CD4-positive, alpha-beta memory T cell (primary cell): ENCODE measurements at regions not wholly inside any gene's neighbourhood (a gene's known extent, or its start where the extent isn't known, plus 50 kb on each side); places are given as distances from the start of the nearest gene placed in this dataset.

Experiments
- CTCF ChIA-PET: fragments of 350-600 bp; sonication (Branson Sonifier 250); formaldehyde crosslinking; loops from one replicate; lab custom pipeline; 2021; ENCODE audit warnings: inconsistent platforms; ENCODE audit not compliant: partially characterized antibody; lab: Charles Lee
- POLR2A ChIA-PET: fragments of 350-600 bp; sonication (Branson Sonifier 250); formaldehyde crosslinking; loops from one replicate; lab custom pipeline; 2021; ENCODE audit not compliant: partially characterized antibody; lab: Charles Lee
- DNase-seq, 5 donors: peaks; one replicate each; pipeline versions ENCODE4 v3.0.0 to v3.0.0-alpha.2; 2020 to 2022; ENCODE audit warnings: mixed read lengths in 1 of 5
- H3K27ac ChIP-seq: one replicate; pipeline ENCODE4 v1.7.0; 2013; ENCODE audit warnings: low read depth, low read length
- H3K27me3 ChIP-seq: 2 replicates; pipeline ENCODE4 v1.7.0; 2013; ENCODE audit warnings: mild to moderate bottlenecking, low read length, moderate library complexity; ENCODE audit not compliant: insufficient read depth
- H3K36me3 ChIP-seq: 2 replicates; pipeline ENCODE4 v1.7.0; 2013; ENCODE audit warnings: mild to moderate bottlenecking, low read length, moderate library complexity; ENCODE audit not compliant: insufficient read depth
- H3K4me1 ChIP-seq: 2 replicates; pipeline ENCODE4 v1.7.0; 2013; ENCODE audit warnings: mild to moderate bottlenecking, low read length, moderate library complexity; ENCODE audit not compliant: insufficient read depth
- H3K4me3 ChIP-seq, 2 donors: one replicate each; pipeline ENCODE4 v1.7.0; 2013; ENCODE audit warnings: low read length in 2 of 2, mild to moderate bottlenecking in 1 of 2
- H3K9me3 ChIP-seq, 2 donors: one replicate each; pipeline ENCODE4 v1.7.0; 2013; ENCODE audit warnings: low read length in 2 of 2, control low read depth in 1 of 2; ENCODE audit not compliant: control insufficient read depth in 1 of 2
- H3K27ac Mint-ChIP-seq, 7 donors: one replicate each; pipeline ENCODE4 v1.8.0; 2020 to 2021; ENCODE audit warnings: mixed read lengths in 7 of 7, mild to moderate bottlenecking in 6 of 7, inconsistent platforms in 3 of 7, moderate library complexity in 3 of 7
- H3K27me3 Mint-ChIP-seq, 2 donors: one replicate each; pipeline ENCODE4 v1.8.0; 2020 to 2021; ENCODE audit warnings: mixed read lengths in 2 of 2
- H3K36me3 Mint-ChIP-seq, 2 donors: one replicate each; pipeline ENCODE4 v1.8.0; 2020 to 2021; ENCODE audit warnings: mixed read lengths in 2 of 2, inconsistent platforms in 1 of 2, mild to moderate bottlenecking in 1 of 2
- H3K4me1 Mint-ChIP-seq, 4 donors: one replicate each; pipeline ENCODE4 v1.8.0; 2020 to 2021; ENCODE audit warnings: mixed read lengths in 4 of 4, mild to moderate bottlenecking in 1 of 4
- H3K4me3 Mint-ChIP-seq, 8 donors: one replicate each; pipeline ENCODE4 v1.8.0; 2020 to 2021; ENCODE audit warnings: mixed read lengths in 8 of 8, mild to moderate bottlenecking in 7 of 8, moderate library complexity in 6 of 8, inconsistent platforms in 3 of 8
- H3K9me3 Mint-ChIP-seq, 8 donors: one replicate each; pipeline ENCODE4 v1.8.0; 2020 to 2021; ENCODE audit warnings: mixed read lengths in 8 of 8, mild to moderate bottlenecking in 5 of 8, inconsistent platforms in 3 of 8, moderate library complexity in 1 of 8
- intact Hi-C: fragments of 100-400 bp; cut with micrococcal nuclease; formaldehyde crosslinking; loops from one replicate; pipeline ENCODE4 v1.15.1; 2023

DNA sequence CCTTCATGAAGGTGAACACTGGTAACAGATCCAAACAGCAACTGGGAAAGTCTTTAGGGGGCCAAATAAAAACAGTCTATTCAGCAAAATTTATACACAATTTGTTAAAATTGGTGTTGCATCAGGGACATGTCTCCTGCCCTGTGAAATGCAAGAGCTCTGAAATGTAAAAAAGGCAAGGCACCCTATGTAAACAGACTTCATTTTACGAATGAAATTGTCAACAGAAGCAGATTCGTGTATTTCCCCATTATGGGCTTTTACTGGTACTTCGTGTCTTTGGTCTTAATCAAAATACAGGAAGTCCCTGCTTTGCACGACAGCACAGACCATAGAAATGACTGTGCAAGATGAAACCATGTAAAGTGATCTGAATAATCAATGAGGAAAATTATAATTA lies 127.3 kb upstream of the THBS1 start:
- POLR2A ChIA-PET, result no interaction called here
- H3K36me3 ChIP-seq, result no peaks in the 10 kb centered on the region

GRCh38 chr15:39454189-39454986 lies 126.5 kb upstream of the THBS1 start:
- H3K36me3 Mint-ChIP-seq, result no peaks in the 10 kb centered on the region
- ChIA-PET CTCF (no interaction called here), POLR2A (no interaction called here)
- peaks cover 13 to 14% of the 10 kb centered on the region in 2 donors for H3K27me3 Mint-ChIP-seq
- no peaks in the 10 kb centered on the region for H3K9me3 ChIP-seq
- DNase-seq, result no peak
- H3K4me1 ChIP-seq, result no peaks in the 10 kb centered on the region
- H3K4me3 ChIP-seq, result no peak overlapping the region
- H3K27ac Mint-ChIP-seq, result no peak overlapping the region
- H3K27ac ChIP-seq, result no peak overlapping the region
- H3K36me3 ChIP-seq, result no peaks in the 10 kb centered on the region
- H3K9me3 Mint-ChIP-seq, result no peaks in the 10 kb centered on the region
- intact Hi-C loops, result no loop called here
- H3K27me3 ChIP-seq, result no peaks in the 10 kb centered on the region
- no peak overlapping the region for H3K4me3 Mint-ChIP-seq
- no peaks in the 10 kb centered on the region for H3K4me1 Mint-ChIP-seq

More for the DNA sequence above, 127.3 kb upstream of the THBS1 start:
- no peak overlapping the region for H3K27ac Mint-ChIP-seq
- peaks cover 13 to 17% of the 10 kb centered on the region in 2 donors for H3K27me3 Mint-ChIP-seq
- Histone ChIP-seq H3K27ac (no peak overlapping the region), H3K4me1 (no peaks in the 10 kb centered on the region), H3K9me3 (no peaks in the 10 kb centered on the region), H3K4me3 (no peak overlapping the region), H3K27me3 (no peaks in the 10 kb centered on the region)
- CTCF ChIA-PET, result no interaction called here
- H3K4me3 Mint-ChIP-seq, result no peak overlapping the region
- intact Hi-C loops, result no loop called here
- DNase-seq, result no peak
- no peaks in the 10 kb centered on the region for H3K9me3 Mint-ChIP-seq
- H3K36me3 Mint-ChIP-seq, result no peaks in the 10 kb centered on the region
- H3K4me1 Mint-ChIP-seq, result no peaks in the 10 kb centered on the region

DNA sequence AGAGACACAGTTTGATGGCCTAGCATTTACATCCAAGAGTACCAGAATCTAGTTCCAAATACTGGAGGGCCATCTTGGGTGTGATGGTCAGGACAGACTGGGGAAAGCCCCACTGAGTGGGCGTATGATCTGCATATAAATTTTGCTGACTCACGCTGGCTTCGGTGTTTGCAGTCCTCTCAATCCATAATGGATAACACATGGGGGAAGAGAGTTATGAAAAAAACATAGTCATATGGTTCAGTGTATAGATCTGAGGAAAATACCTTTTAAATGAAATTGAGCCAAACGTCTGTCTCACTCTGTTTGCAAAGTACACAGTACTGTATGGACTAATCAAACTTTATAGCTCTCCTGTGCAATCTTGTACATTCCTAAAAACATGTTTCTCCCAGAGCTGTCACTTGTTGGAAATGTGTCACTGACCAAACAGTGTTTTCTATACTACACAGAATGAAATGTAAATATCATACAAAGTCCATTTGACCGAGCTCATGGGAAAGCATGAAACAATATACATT lies 125.3 kb upstream of the THBS1 start:
- intact Hi-C loops, result no loop called here
- Mint-ChIP-seq H3K9me3 (no peaks in the 10 kb centered on the region), H3K27ac (no peak overlapping the region), H3K27me3 (peaks cover 8 to 10% of the 10 kb centered on the region in 2 donors), H3K36me3 (no peaks in the 10 kb centered on the region), H3K4me3 (no peak overlapping the region), H3K4me1 (no peaks in the 10 kb centered on the region)
- no peak overlapping the region for H3K4me3 ChIP-seq
- ChIA-PET POLR2A (no interaction called here), CTCF (no interaction called here)
- H3K4me1 ChIP-seq, result no peaks in the 10 kb centered on the region
- no peaks in the 10 kb centered on the region for H3K27me3 ChIP-seq
- DNase-seq, result no peak
- no peaks in the 10 kb centered on the region for H3K9me3 ChIP-seq
- no peak overlapping the region for H3K27ac ChIP-seq
- no peaks in the 10 kb centered on the region for H3K36me3 ChIP-seq

- H3K4me3 Mint-ChIP-seq, result no peak overlapping the region
- Histone ChIP-seq H3K4me3 (no peak overlapping the region), H3K36me3 (no peaks in the 10 kb centered on the region), H3K9me3 (no peaks in the 10 kb centered on the region), H3K27me3 (no peaks in the 10 kb centered on the region), H3K4me1 (no peaks in the 10 kb centered on the region), H3K27ac (no peak overlapping the region)
- ChIA-PET CTCF (no interaction called here), POLR2A (no interaction called here)
- H3K27ac Mint-ChIP-seq, result no peak overlapping the region
- no peaks in the 10 kb centered on the region for H3K4me1 Mint-ChIP-seq
- H3K9me3 Mint-ChIP-seq, result no peaks in the 10 kb centered on the region
- H3K36me3 Mint-ChIP-seq, result no peaks in the 10 kb centered on the region
- H3K27me3 Mint-ChIP-seq, result peaks cover 10 to 11% of the 10 kb centered on the region in 2 donors
- intact Hi-C loops, result no loop called here
- no peak for DNase-seq
Observed at GRCh38 chr15:39456159-39456558, 124.7 kb upstream of the THBS1 start.

- intact Hi-C loops, result no loop called here
- Mint-ChIP-seq H3K4me1 (no peaks in the 10 kb centered on the region), H3K27ac (no peak overlapping the region), H3K36me3 (no peaks in the 10 kb centered on the region), H3K27me3 (peaks cover 7 to 10% of the 10 kb centered on the region in 2 donors), H3K4me3 (no peak overlapping the region), H3K9me3 (no peaks in the 10 kb centered on the region)
- Histone ChIP-seq H3K36me3 (no peaks in the 10 kb centered on the region), H3K4me1 (no peaks in the 10 kb centered on the region), H3K27me3 (no peaks in the 10 kb centered on the region), H3K9me3 (no peaks in the 10 kb centered on the region), H3K27ac (no peak overlapping the region), H3K4me3 (no peak overlapping the region)
- no peak for DNase-seq
- ChIA-PET POLR2A (no interaction called here), CTCF (no interaction called here)
Observed at GRCh38 chr15:39456582-39457330, 124.1 kb upstream of the THBS1 start.

DNA sequence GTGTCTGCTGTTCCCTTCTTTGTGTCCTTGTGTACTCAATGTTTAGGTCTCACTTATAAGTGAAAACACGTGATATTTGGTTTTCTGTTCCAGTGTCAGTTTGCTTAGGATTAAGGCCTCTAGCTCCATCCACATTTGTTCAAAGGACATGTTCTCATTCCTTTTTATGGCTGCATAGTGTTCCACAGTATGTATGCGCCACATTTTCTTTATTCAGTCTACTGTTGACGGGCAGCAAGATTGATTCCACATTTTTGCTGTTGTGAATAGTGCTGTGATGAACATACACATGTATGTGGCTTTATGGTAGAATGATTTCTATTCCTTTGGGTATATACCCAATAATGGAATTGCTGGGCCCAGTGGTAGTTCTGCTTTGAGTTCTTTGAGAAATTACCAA lies 122.7 kb upstream of the THBS1 start:
- H3K27me3 ChIP-seq, result no peaks in the 10 kb centered on the region
- H3K36me3 ChIP-seq, result no peaks in the 10 kb centered on the region
- Mint-ChIP-seq H3K4me3 (no peak overlapping the region), H3K27me3 (peaks cover 9 to 10% of the 10 kb centered on the region in 2 donors), H3K36me3 (no peaks in the 10 kb centered on the region), H3K9me3 (no peaks in the 10 kb centered on the region), H3K4me1 (no peaks in the 10 kb centered on the region), H3K27ac (no peak overlapping the region)
- ChIA-PET CTCF (no interaction called here), POLR2A (no interaction called here)
- intact Hi-C loops, result no loop called here
- H3K27ac ChIP-seq, result no peak overlapping the region
- no peaks in the 10 kb centered on the region for H3K4me1 ChIP-seq
- H3K4me3 ChIP-seq, result no peak overlapping the region
- H3K9me3 ChIP-seq, result no peaks in the 10 kb centered on the region
- DNase-seq, result no peak

GRCh38 chr15:39459548-39459947 lies 121.3 kb upstream of the THBS1 start:
- H3K4me1 Mint-ChIP-seq, result no peaks in the 10 kb centered on the region
- H3K27ac Mint-ChIP-seq, result no peak overlapping the region
- POLR2A ChIA-PET, result no interaction called here
- intact Hi-C loops, result no loop called here
- H3K9me3 ChIP-seq, result no peaks in the 10 kb centered on the region
- H3K36me3 ChIP-seq, result no peaks in the 10 kb centered on the region
- no peak overlapping the region for H3K4me3 ChIP-seq
- no peak overlapping the region for H3K27ac ChIP-seq
- no peak overlapping the region for H3K4me3 Mint-ChIP-seq
- H3K27me3 ChIP-seq, result no peaks in the 10 kb centered on the region
- CTCF ChIA-PET, result no interaction called here
- H3K36me3 Mint-ChIP-seq, result no peaks in the 10 kb centered on the region
- H3K4me1 ChIP-seq, result no peaks in the 10 kb centered on the region
- no peaks in the 10 kb centered on the region for H3K9me3 Mint-ChIP-seq
- DNase-seq, result no peak
- H3K27me3 Mint-ChIP-seq, result peaks cover 8 to 9% of the 10 kb centered on the region in 2 donors
